GM12878 (cell line): ENCODE measurements at regions not wholly inside any gene's neighbourhood (a gene's known extent, or its start where the extent isn't known, plus 50 kb on each side); places are given as distances from the start of the nearest gene placed in this dataset.

Experiments
- ATAC-seq: fragments of 200-7000 bp; cut with Tn5 transposase; 3 replicates; pipeline ENCODE4 v1.9.1; 2020; ENCODE audit warnings: mild to moderate bottlenecking, moderate library complexity
- BruUV-seq: library from RNA; stranded (reverse); fragments of 400-500 nt; replicated peaks from 2 replicates; lab custom pipeline; 2021; lab: Mats Ljungman, UMichigan
- CTCF ChIA-PET: fragments of 300-600 bp; sonication (Branson Sonifier 250); formaldehyde crosslinking; extraction: SDS; loops from one replicate; lab custom pipeline; 2021; ENCODE audit warnings: inconsistent platforms; lab: Yijun Ruan, JAX
- POLR2A ChIA-PET: fragments of 350-600 bp; formaldehyde crosslinking; extraction: SDS; loops from one replicate; lab custom pipeline; 2021; ENCODE audit warnings: inconsistent platforms; lab: Charles Lee
- RAD21 ChIA-PET: fragments of 300-600 bp; sonication (Branson Sonifier 250); formaldehyde crosslinking; loops from one replicate; lab custom pipeline; 2023; ENCODE audit warnings: antibody characterized with exemption; ENCODE audit not compliant: unreplicated experiment; lab: Charles Lee
- SMC1A ChIA-PET: fragments of 300-600 bp; sonication (Branson Sonifier 250); formaldehyde crosslinking; loops from one replicate; lab custom pipeline; 2023; ENCODE audit not compliant: unreplicated experiment, uncharacterized antibody; lab: Charles Lee
- DNase-seq: peaks from one replicate; pipeline ENCODE4 v3.0.0-alpha.2; 2011; ENCODE audit warnings: low read depth, low spot score
- FAIRE-seq: peaks from 3 replicates; lab custom pipeline; 2011; peaks lifted over from hg19 to GRCh38; lab: Jason Lieb, UNC
- H2AFZ ChIP-seq: 2 replicates; pipeline ENCODE4 v1.6.0; 2011; ENCODE audit warnings: low read depth, low read length, control low read depth; ENCODE audit not compliant: control insufficient read depth
- H3K27ac ChIP-seq: 2 replicates; pipeline ENCODE4 v1.5.1; 2011; ENCODE audit warnings: control low read depth; ENCODE audit not compliant: control insufficient read depth, insufficient read depth
- H3K27me3 ChIP-seq, 2 experiments: replicated peaks in 1 of 2; 2 replicates each; pipeline versions ENCODE4 v1.6.0 to v1.6.1; 2011; ENCODE audit warnings: low read length in 1 of 2; ENCODE audit not compliant: control insufficient read depth in 2 of 2, insufficient read depth in 2 of 2
- H3K36me3 ChIP-seq, 2 experiments: 2 replicates each; pipeline ENCODE4 v1.5.1; 2011; ENCODE audit warnings: low read length in 1 of 2; ENCODE audit not compliant: control insufficient read depth in 2 of 2, insufficient read depth in 2 of 2
- H3K4me1 ChIP-seq: 2 replicates; pipeline ENCODE4 v1.6.1; 2011; ENCODE audit warnings: mild to moderate bottlenecking, low read length, moderate library complexity, mixed read lengths; ENCODE audit not compliant: control insufficient read depth, insufficient read depth
- H3K4me2 ChIP-seq: 2 replicates; pipeline ENCODE4 v1.6.0; 2011; ENCODE audit warnings: control low read depth; ENCODE audit not compliant: control insufficient read depth, insufficient read depth
- H3K4me3 ChIP-seq: fragments of 200-600 bp; sonication (generic); 2 replicates; pipeline ENCODE4 v1.5.1; 2016
- H3K79me2 ChIP-seq: 2 replicates; pipeline ENCODE4 v1.6.0; 2011; ENCODE audit warnings: low read length; ENCODE audit not compliant: control insufficient read depth, insufficient read depth
- H3K9ac ChIP-seq: 2 replicates; pipeline ENCODE4 v1.8.0; 2011; ENCODE audit warnings: low read length, control low read depth, mixed read lengths; ENCODE audit not compliant: control insufficient read depth, insufficient read depth
- H3K9me3 ChIP-seq: replicated peaks from 3 replicates; pipeline ENCODE4 v1.5.1; 2011; ENCODE audit warnings: mild to moderate bottlenecking, low read length; ENCODE audit not compliant: control insufficient read depth, insufficient read depth
- H4K20me1 ChIP-seq: 2 replicates; pipeline ENCODE4 v1.6.0; 2011; ENCODE audit not compliant: control insufficient read depth, insufficient read depth
- CBX3 ChIP-seq: fragments of 200-600 bp; sonication (generic); IDR thresholded peaks from 2 replicates; pipeline ENCODE4 v1.6.1; 2016; ENCODE audit warnings: low read depth, borderline replicate concordance
- EGR1 ChIP-seq, 2 experiments: IDR thresholded peaks; 1 replicate in 1 of 2; 2 replicates in 1 of 2; pipeline ENCODE4 v1.6.1; 2011 to 2012; ENCODE audit warnings: low read depth in 2 of 2, low read length in 2 of 2, borderline replicate concordance in 1 of 2, mild to moderate bottlenecking in 1 of 2, moderate library complexity in 1 of 2
- ESRRA ChIP-seq: IDR thresholded peaks from 2 replicates; pipeline ENCODE4 v1.6.1; 2012; ENCODE audit warnings: mild to moderate bottlenecking, low read length, improper control_type of control experiment
- FOXK2 ChIP-seq: fragments of 450-650 bp; IDR thresholded peaks from 2 replicates; pipeline ENCODE4 v1.6.1; 2017; ENCODE audit warnings: mild to moderate bottlenecking, moderate library complexity
- KLF5 ChIP-seq: fragments of 450-650 bp; IDR thresholded peaks from 2 replicates; pipeline ENCODE4 v1.6.1; 2014; ENCODE audit warnings: mild to moderate bottlenecking; ENCODE audit not compliant: partially characterized antibody
- LARP7 ChIP-seq: fragments of 450-650 bp; IDR thresholded peaks from 2 replicates; pipeline ENCODE4 v1.6.1; 2017; ENCODE audit warnings: mild to moderate bottlenecking
- MXI1 ChIP-seq: fragments of 150-350 bp; IDR thresholded peaks from 2 replicates; pipeline ENCODE4 v1.6.1; 2011; ENCODE audit warnings: low read depth, mild to moderate bottlenecking, inconsistent platforms, low read length, improper control_type of control experiment
- MYB ChIP-seq: fragments of 150-350 bp; IDR thresholded peaks from 2 replicates; pipeline ENCODE4 v1.6.1; 2014; ENCODE audit warnings: mild to moderate bottlenecking, low read depth, low read length, borderline replicate concordance
- RBBP5 ChIP-seq: fragments of 200-600 bp; sonication (generic); conservative IDR thresholded peaks from 2 replicates; pipeline ENCODE4 v1.6.1; 2016
- RFX5 ChIP-seq: IDR thresholded peaks from 2 replicates; pipeline ENCODE4 v1.6.1; 2011; ENCODE audit warnings: low read depth, low read length, improper control_type of control experiment
- SMARCA5 ChIP-seq: fragments of 450-650 bp; IDR thresholded peaks from 2 replicates; pipeline ENCODE4 v1.6.1; 2017; ENCODE audit warnings: mild to moderate bottlenecking
- SRF ChIP-seq, 2 experiments: IDR thresholded peaks; 2 replicates each; pipeline ENCODE4 v1.6.1; 2011; ENCODE audit warnings: low read depth in 2 of 2, low read length in 2 of 2, mild to moderate bottlenecking in 1 of 2, moderate library complexity in 1 of 2
- ZNF622 ChIP-seq: fragments of 450-650 bp; IDR thresholded peaks from 2 replicates; pipeline ENCODE4 v1.6.1; 2017; ENCODE audit warnings: mild to moderate bottlenecking, inconsistent platforms
- ZZZ3 ChIP-seq: IDR thresholded peaks from 2 replicates; pipeline ENCODE4 v1.6.1; 2011; ENCODE audit warnings: low read depth; ENCODE audit not compliant: control insufficient read depth, insufficient read length
- WGBS: methylation state at CpG from one replicate; pipeline ENCODE4 v1.1.6; 2016; ENCODE audit warnings: low lambda C conversion rate; ENCODE audit not compliant: insufficient replicate concordance, insufficient coverage; ENCODE audit errors: missing lambda C conversion rate; 5-methylcytosine and 5-hydroxymethylcytosine counted together
- in situ Hi-C: fragments of 300-500 bp; cut with MboI; formaldehyde crosslinking; loops from 9 replicates; pipeline ENCODE4 v1.14.3; 2018; ENCODE audit warnings: mixed read lengths
- intact Hi-C: fragments of 100-400 bp; cut with micrococcal nuclease; formaldehyde crosslinking; loops from one replicate; pipeline ENCODE4 v1.14.2; 2022; ENCODE audit not compliant: unreplicated experiment
- TF ChIP-seq, protein P1 (sequence below): fragments of 450-650 bp; IDR thresholded peaks from 2 replicates; pipeline ENCODE4 v1.6.1; 2016; ENCODE audit warnings: mild to moderate bottlenecking
- TF ChIP-seq, protein P2 (sequence below): IDR thresholded peaks from 2 replicates; pipeline ENCODE4 v1.6.1; 2011; ENCODE audit warnings: borderline replicate concordance, low read depth, mild to moderate bottlenecking, moderate library complexity, mixed read lengths, low read length; ENCODE audit not compliant: insufficient read depth; ENCODE audit errors: extremely low read length
- TF ChIP-seq, protein P3 (sequence below): fragments of 150-350 bp; IDR thresholded peaks from 2 replicates; pipeline ENCODE4 v1.6.1; 2014; ENCODE audit warnings: mild to moderate bottlenecking, low read depth, low read length

DNA sequence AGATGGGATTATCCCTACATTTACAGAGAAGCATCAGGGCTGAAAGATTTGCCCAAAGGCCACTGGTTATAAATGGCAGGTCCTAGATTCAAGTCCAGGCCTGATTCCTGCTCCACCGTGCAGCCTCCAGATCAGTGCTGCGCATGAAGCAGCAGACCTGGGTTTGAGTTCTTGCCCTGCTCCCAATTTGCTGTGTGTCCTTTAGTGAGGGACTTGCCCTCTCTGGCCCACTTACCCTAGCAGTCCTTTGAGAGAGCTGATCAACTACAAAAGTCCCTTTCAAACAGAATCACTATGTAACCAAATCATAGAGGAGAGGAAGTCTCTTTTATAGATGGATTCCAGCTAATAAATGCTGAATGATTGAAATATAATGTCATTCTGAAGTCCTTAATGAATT lies 200.4 kb downstream of the RAB11FIP4 start:
- no peak overlapping the region for H3K4me3 ChIP-seq
- ATAC-seq: no peak
- no peak overlapping the region for H3K27ac ChIP-seq
- no TSS peak for BruUV-seq
- CTCF ChIA-PET: no interaction called here
- TF ChIP-seq SRF (IDR thresholded peaks at IDR 0.05; ENCODE audit: low read depth in 2 of 2, low read length in 2 of 2) (no peak), RFX5 (no peak), ESRRA (no peak), ZZZ3 (no peak), ZNF622 (no peak), SMARCA5 (no peak), MXI1 (no peak), RBBP5 (no peak), LARP7 (no peak), MYB (no peak), EGR1 (IDR thresholded peaks at IDR 0.05; ENCODE audit: borderline replicate concordance in 1 of 2, low read depth in 2 of 2, low read length in 2 of 2) (no peak), KLF5 (no peak), FOXK2 (no peak), CBX3 (no peak)
- TF ChIP-seq, protein P1, sequence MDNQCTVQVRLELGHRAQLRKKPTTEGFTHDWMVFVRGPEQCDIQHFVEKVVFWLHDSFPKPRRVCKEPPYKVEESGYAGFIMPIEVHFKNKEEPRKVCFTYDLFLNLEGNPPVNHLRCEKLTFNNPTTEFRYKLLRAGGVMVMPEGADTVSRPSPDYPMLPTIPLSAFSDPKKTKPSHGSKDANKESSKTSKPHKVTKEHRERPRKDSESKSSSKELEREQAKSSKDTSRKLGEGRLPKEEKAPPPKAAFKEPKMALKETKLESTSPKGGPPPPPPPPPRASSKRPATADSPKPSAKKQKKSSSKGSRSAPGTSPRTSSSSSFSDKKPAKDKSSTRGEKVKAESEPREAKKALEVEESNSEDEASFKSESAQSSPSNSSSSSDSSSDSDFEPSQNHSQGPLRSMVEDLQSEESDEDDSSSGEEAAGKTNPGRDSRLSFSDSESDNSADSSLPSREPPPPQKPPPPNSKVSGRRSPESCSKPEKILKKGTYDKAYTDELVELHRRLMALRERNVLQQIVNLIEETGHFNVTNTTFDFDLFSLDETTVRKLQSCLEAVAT: no peak
- TF ChIP-seq, protein P2, sequence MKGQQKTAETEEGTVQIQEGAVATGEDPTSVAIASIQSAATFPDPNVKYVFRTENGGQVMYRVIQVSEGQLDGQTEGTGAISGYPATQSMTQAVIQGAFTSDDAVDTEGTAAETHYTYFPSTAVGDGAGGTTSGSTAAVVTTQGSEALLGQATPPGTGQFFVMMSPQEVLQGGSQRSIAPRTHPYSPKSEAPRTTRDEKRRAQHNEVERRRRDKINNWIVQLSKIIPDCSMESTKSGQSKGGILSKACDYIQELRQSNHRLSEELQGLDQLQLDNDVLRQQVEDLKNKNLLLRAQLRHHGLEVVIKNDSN: no peak
- TF ChIP-seq, protein P3, sequence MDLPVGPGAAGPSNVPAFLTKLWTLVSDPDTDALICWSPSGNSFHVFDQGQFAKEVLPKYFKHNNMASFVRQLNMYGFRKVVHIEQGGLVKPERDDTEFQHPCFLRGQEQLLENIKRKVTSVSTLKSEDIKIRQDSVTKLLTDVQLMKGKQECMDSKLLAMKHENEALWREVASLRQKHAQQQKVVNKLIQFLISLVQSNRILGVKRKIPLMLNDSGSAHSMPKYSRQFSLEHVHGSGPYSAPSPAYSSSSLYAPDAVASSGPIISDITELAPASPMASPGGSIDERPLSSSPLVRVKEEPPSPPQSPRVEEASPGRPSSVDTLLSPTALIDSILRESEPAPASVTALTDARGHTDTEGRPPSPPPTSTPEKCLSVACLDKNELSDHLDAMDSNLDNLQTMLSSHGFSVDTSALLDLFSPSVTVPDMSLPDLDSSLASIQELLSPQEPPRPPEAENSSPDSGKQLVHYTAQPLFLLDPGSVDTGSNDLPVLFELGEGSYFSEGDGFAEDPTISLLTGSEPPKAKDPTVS: no peak
- no peak for DNase-seq
- H3K79me2 ChIP-seq: no peaks in the 10 kb centered on the region
- H2AFZ ChIP-seq: no peak overlapping the region
- no peak overlapping the region for H3K4me2 ChIP-seq
- H3K36me3 ChIP-seq: no peaks in the 10 kb centered on the region
- H3K9ac ChIP-seq: no peak overlapping the region
- in situ Hi-C loops (no loop called here), intact Hi-C loops (no loop called here)
- no peaks in the 10 kb centered on the region for H4K20me1 ChIP-seq
- no peaks in the 10 kb centered on the region for H3K27me3 ChIP-seq
- POLR2A ChIA-PET: no interaction called here
- RAD21 ChIA-PET: no interaction called here
- SMC1A ChIA-PET: interaction anchor here (1.2 kb wide), 1 partner anchor 12 kb away, joined by 3 read pairs; no protein-coding TSS in a partner anchor
- no peaks in the 10 kb centered on the region for H3K9me3 ChIP-seq
- 94% methylated on average over 2 of the region's 2 CpGs for WGBS
- H3K4me1 ChIP-seq: peaks cover 10% of the 10 kb centered on the region
- no peak for FAIRE-seq
